MM.1S (cell line): ENCODE measurements at regions not wholly inside any gene's neighbourhood (a gene's known extent, or its start where the extent isn't known, plus 50 kb on each side); places are given as distances from the start of the nearest gene placed in this dataset.

Experiments
- EZH2 ChIP-seq: fragments of 300-600 bp; sonication (generic); optimal IDR thresholded peaks from 2 replicates; pipeline ENCODE3; 2017; ENCODE audit warnings: low read depth, mild to moderate bottlenecking, antibody characterized with exemption, low read length, mixed read lengths
- TF ChIP-seq, protein P1 (sequence below): fragments of 300-600 bp; sonication (generic); IDR thresholded peaks from 2 replicates; pipeline ENCODE4 v1.5.1; 2016; ENCODE audit warnings: antibody characterized with exemption, low read length, mixed read lengths

DNA sequence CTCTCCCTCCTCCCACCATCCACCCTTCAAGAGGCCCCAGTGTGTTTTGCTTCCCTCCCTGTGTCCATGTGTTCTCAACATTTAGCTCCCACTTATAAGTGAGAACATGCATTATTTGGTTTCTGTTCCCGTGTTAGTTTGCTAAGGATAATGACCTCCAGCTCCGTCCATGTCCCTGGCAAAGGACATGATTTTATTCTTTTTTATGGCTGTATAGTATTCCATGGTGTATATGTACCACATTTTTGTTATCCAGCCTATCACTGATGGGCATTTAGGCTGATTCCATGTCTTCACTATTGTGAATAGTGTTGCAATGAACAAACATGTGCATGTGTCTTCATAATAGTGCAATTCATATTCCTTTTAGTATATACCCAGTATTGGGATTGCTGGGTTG, 79.7 kb downstream of the MRPL32 start:
- TF ChIP-seq, protein P1, sequence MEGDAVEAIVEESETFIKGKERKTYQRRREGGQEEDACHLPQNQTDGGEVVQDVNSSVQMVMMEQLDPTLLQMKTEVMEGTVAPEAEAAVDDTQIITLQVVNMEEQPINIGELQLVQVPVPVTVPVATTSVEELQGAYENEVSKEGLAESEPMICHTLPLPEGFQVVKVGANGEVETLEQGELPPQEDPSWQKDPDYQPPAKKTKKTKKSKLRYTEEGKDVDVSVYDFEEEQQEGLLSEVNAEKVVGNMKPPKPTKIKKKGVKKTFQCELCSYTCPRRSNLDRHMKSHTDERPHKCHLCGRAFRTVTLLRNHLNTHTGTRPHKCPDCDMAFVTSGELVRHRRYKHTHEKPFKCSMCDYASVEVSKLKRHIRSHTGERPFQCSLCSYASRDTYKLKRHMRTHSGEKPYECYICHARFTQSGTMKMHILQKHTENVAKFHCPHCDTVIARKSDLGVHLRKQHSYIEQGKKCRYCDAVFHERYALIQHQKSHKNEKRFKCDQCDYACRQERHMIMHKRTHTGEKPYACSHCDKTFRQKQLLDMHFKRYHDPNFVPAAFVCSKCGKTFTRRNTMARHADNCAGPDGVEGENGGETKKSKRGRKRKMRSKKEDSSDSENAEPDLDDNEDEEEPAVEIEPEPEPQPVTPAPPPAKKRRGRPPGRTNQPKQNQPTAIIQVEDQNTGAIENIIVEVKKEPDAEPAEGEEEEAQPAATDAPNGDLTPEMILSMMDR: no peak
- TF ChIP-seq EZH2: no peak
